ENCODE measurements at regions not wholly inside any gene's neighbourhood (a gene's known extent, or its start where the extent isn't known, plus 50 kb on each side); places are given as distances from the start of the nearest gene placed in this dataset.

GRCh38 chr3:17931131-17931530, 188.7 kb upstream of the TBC1D5 start:
- FAIRE-seq: no peak

GRCh38 chr3:17928502-17929145, 186.2 kb upstream of the TBC1D5 start:
- DNase-seq (ENCODE audit: insufficient read length, low spot score): no peak
- no peak for FAIRE-seq

More at GRCh38 chr3:17931131-17931530, 188.7 kb upstream of the TBC1D5 start:
- no peak for DNase-seq (ENCODE audit: insufficient read length, low spot score)

- FAIRE-seq (no peak), DNase-seq (ENCODE audit: insufficient read length, low spot score) (no peak)
Measured at GRCh38 chr3:17927036-17927435, 184.6 kb upstream of the TBC1D5 start.

DNA sequence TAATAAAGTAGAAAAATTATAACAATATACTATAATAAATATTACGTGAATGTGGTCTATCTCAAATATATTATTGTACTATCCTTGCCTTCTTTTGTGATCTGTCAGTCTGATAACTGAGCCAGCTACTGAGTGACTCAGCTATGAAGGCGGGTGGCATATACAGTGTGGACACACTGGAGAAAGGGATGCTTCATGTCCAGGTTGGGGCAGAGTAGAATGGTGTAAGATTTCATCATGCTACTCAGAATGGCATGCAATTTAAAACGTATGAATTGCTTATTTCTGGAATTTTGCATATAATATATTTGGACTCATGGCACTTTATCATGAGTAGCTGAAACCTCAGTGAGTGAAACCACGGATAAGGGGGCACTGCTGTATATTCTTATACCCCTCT, 172.9 kb upstream of the TBC1D5 start:
- DNase-seq (ENCODE audit: insufficient read length, low spot score): no peak
- FAIRE-seq: no peak

- no peak for FAIRE-seq
Measured at GRCh38 chr3:17913359-17913758, 170.9 kb upstream of the TBC1D5 start.

GRCh38 chr3:17911986-17912760, 169.7 kb upstream of the TBC1D5 start:
- DNase-seq (ENCODE audit: insufficient read length, low spot score) (no peak), FAIRE-seq (no peak)

More at GRCh38 chr3:17913359-17913758, 170.9 kb upstream of the TBC1D5 start:
- no peak for DNase-seq (ENCODE audit: insufficient read length, low spot score)

DNA sequence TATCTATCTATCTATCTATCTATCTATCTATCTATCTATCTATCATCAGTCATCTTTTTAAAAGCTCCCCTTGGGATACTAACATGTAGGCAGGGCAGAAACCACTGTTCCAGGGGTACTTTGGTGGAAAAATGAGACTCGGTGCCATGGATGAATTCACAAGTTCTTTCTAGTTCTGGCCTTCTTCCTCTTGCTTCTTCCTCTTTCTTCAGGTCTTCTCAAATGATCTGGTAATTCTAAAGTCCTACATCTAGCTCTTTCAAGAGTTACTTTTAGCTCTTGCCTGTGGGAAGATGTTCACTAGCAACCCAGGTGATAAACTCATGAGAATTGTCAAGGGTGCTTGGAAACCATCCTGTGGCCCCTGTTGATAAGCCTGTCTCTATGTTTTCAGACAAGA, 168.5 kb upstream of the TBC1D5 start:
- DNase-seq (ENCODE audit: insufficient read length, low spot score) (no peak), FAIRE-seq (no peak)

- DNase-seq (ENCODE audit: insufficient read length, low spot score) (no peak), FAIRE-seq (no peak)
Measured at GRCh38 chr3:17909714-17910113, 167.3 kb upstream of the TBC1D5 start.

- FAIRE-seq: no peak
- no peak for DNase-seq (ENCODE audit: insufficient read length, low spot score)
Measured at GRCh38 chr3:17908399-17909191, 166.2 kb upstream of the TBC1D5 start.

- DNase-seq (ENCODE audit: insufficient read length, low spot score) (no peak), FAIRE-seq (no peak)
Measured at GRCh38 chr3:17905996-17906395, 163.6 kb upstream of the TBC1D5 start.

DNA sequence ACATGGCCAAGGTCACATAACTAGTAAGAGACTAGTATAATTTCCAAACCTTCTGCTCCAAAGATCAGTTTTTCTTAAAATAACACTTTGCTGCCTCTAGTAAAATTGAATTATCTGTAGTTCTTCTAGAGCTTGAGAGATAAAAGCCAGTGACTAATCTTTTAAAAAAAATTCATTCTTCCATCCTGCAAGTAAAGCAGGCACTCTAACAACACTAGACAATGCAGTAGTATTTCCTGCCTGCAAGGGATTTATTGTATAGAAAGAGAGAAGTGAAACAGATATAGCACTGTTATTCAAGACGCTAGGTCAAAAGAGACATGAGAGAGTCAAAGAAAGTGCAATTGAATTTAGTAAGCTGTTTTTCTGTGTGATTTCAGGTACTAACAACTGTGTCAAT, 159.5 kb upstream of the TBC1D5 start:
- DNase-seq (ENCODE audit: insufficient read length, low spot score): no peak
- no peak for FAIRE-seq

GRCh38 chr3:17894434-17895060, 152.1 kb upstream of the TBC1D5 start:
- FAIRE-seq (no peak), DNase-seq (ENCODE audit: insufficient read length, low spot score) (no peak)

GRCh38 chr3:17891139-17891856, 148.9 kb upstream of the TBC1D5 start:
- no peak for FAIRE-seq
- no peak for DNase-seq (ENCODE audit: insufficient read length, low spot score)

DNA sequence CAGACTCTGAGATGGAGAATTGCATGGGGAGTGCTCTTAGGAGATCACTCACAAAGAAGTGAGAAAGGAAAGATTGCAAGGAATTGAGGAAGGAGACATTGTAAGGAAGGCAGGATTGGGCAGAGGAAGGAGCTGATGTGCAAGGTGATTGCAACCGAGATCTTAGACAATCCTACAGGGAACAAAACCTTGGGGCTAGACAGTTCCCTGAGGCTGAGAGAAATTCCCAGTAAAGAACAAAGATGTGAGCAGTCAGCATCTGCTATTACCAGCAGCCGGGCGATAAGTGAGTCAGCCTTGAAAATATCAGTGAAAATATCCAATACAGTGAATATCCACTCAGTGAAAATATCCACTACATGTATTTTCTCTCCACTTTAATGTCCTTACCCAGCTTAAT, 143.6 kb upstream of the TBC1D5 start:
- no peak for DNase-seq (ENCODE audit: insufficient read length, low spot score)
- no peak for FAIRE-seq

GRCh38 chr3:17882981-17883380, 140.6 kb upstream of the TBC1D5 start:
- FAIRE-seq (no peak), DNase-seq (ENCODE audit: insufficient read length, low spot score) (no peak)

DNA sequence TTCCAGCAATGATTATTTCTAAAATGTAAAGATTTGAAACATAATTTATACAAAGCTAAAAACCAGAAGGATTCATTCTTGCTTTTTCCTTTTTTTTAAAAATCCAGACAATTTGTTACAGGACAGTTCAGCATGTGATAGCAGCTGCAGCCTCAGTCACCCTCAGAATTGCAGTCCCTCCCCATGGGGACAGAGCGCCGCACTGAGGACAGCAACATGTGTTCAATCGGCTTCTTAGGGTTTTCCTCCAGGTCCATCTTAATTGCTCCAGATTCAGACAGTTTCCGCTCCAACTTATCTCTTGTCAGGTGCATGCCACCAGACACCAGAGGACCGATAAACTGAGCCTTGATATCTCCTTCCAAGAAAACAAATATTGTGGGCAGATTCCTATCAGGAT, 134.9 kb upstream of the TBC1D5 start:
- DNase-seq (ENCODE audit: insufficient read length, low spot score) (no peak), FAIRE-seq (no peak)

DNA sequence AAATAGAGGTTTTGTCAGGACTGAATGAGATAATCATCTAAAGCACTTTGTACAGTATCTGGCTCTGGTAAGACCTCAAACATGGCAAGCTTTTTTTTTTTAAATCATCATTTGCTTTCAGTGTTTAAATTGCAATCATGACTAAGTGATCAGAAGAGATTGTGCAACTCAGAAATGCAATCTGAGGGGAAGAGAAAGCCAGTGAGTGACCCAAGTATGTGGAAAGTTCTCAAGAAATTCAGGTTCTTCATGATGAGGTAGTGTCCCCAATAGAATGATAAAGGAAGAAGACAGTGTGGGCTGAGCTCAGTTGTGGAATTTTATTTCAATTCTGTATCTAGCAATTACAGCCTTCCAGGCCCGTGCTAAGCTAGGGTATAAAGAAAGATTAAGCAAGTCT, 132.2 kb upstream of the TBC1D5 start:
- FAIRE-seq: no peak

GRCh38 chr3:17872457-17872856, 130.0 kb upstream of the TBC1D5 start:
- FAIRE-seq: no peak

More for the DNA sequence above, 132.2 kb upstream of the TBC1D5 start:
- no peak for DNase-seq (ENCODE audit: insufficient read length, low spot score)

GRCh38 chr3:17865631-17866030, 123.2 kb upstream of the TBC1D5 start:
- no peak for DNase-seq (ENCODE audit: insufficient read length, low spot score)
- no peak for FAIRE-seq

More at GRCh38 chr3:17872457-17872856, 130.0 kb upstream of the TBC1D5 start:
- DNase-seq (ENCODE audit: insufficient read length, low spot score): no peak

- FAIRE-seq (no peak), DNase-seq (ENCODE audit: insufficient read length, low spot score) (no peak)
Measured at GRCh38 chr3:17861476-17861875, 119.0 kb upstream of the TBC1D5 start.
